Panc1 (cell line): ENCODE measurements at regions not wholly inside any gene's neighbourhood (a gene's known extent, or its start where the extent isn't known, plus 50 kb on each side); places are given as distances from the start of the nearest gene placed in this dataset.

Experiments used
- POLR2AphosphoS5 ChIP-seq: IDR thresholded peaks from 2 replicates; pipeline ENCODE4 v1.6.1; 2012; ENCODE audit warnings: mild to moderate bottlenecking, low read depth, low read length, moderate library complexity
- SIN3A ChIP-seq: IDR thresholded peaks from 2 replicates; pipeline ENCODE4 v1.6.1; 2012; ENCODE audit warnings: low read depth, mild to moderate bottlenecking, low read length, moderate library complexity, borderline replicate concordance; ENCODE audit not compliant: insufficient read depth
- TF ChIP-seq, protein P1 (sequence below): fragments of 450-650 bp; IDR thresholded peaks from 2 replicates; pipeline ENCODE4 v1.5.1; 2017; ENCODE audit warnings: mild to moderate bottlenecking
- TF ChIP-seq, protein P2 (sequence below), 2 experiments: IDR thresholded peaks; 2 replicates each; pipeline ENCODE4 v1.6.1; 2011 to 2012; ENCODE audit warnings: low read depth in 2 of 2, control low read depth in 1 of 2, low read length in 1 of 2, mild to moderate bottlenecking in 1 of 2, moderate library complexity in 1 of 2; ENCODE audit not compliant: insufficient read depth in 1 of 2

DNA sequence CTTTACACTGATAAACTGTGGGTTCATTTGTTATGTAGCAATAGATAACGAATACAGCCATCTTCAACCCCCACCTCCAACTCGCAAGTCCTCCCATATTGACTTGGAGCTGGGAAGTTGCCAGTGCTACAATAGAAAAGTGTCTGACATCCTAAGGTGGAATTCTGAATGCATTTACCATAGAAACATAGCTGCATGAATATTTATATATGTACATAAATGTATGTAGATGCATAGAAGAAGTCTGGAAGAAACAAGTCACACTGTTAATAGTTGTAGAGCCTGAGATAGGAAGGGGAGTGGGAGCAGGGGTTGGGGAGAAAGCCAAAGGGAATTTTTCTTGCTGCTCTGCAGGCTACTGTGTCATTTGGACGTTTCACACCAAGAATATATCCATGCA is 88.1 kb upstream of the SSBP2 start:
- TF ChIP-seq, protein P1, sequence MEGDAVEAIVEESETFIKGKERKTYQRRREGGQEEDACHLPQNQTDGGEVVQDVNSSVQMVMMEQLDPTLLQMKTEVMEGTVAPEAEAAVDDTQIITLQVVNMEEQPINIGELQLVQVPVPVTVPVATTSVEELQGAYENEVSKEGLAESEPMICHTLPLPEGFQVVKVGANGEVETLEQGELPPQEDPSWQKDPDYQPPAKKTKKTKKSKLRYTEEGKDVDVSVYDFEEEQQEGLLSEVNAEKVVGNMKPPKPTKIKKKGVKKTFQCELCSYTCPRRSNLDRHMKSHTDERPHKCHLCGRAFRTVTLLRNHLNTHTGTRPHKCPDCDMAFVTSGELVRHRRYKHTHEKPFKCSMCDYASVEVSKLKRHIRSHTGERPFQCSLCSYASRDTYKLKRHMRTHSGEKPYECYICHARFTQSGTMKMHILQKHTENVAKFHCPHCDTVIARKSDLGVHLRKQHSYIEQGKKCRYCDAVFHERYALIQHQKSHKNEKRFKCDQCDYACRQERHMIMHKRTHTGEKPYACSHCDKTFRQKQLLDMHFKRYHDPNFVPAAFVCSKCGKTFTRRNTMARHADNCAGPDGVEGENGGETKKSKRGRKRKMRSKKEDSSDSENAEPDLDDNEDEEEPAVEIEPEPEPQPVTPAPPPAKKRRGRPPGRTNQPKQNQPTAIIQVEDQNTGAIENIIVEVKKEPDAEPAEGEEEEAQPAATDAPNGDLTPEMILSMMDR, result no peak
- TF ChIP-seq SIN3A, result no peak
- no peak for TF ChIP-seq POLR2AphosphoS5
- TF ChIP-seq, protein P2, sequence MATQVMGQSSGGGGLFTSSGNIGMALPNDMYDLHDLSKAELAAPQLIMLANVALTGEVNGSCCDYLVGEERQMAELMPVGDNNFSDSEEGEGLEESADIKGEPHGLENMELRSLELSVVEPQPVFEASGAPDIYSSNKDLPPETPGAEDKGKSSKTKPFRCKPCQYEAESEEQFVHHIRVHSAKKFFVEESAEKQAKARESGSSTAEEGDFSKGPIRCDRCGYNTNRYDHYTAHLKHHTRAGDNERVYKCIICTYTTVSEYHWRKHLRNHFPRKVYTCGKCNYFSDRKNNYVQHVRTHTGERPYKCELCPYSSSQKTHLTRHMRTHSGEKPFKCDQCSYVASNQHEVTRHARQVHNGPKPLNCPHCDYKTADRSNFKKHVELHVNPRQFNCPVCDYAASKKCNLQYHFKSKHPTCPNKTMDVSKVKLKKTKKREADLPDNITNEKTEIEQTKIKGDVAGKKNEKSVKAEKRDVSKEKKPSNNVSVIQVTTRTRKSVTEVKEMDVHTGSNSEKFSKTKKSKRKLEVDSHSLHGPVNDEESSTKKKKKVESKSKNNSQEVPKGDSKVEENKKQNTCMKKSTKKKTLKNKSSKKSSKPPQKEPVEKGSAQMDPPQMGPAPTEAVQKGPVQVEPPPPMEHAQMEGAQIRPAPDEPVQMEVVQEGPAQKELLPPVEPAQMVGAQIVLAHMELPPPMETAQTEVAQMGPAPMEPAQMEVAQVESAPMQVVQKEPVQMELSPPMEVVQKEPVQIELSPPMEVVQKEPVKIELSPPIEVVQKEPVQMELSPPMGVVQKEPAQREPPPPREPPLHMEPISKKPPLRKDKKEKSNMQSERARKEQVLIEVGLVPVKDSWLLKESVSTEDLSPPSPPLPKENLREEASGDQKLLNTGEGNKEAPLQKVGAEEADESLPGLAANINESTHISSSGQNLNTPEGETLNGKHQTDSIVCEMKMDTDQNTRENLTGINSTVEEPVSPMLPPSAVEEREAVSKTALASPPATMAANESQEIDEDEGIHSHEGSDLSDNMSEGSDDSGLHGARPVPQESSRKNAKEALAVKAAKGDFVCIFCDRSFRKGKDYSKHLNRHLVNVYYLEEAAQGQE (IDR thresholded peaks at IDR 0.05; ENCODE audit: insufficient read depth in 1 of 2, low read depth in 2 of 2, low read length in 1 of 2), result no peak
